Activated CD8-positive, alpha-beta memory T cell treated with anti-CD3 and anti-CD28 coated beads, Interleukin-2, amount 10 ng/mL, durations not matched to agents 7 days and 5 days (primary cell): ENCODE measurements at regions not wholly inside any gene's neighbourhood (a gene's known extent, or its start where the extent isn't known, plus 50 kb on each side); places are given as distances from the start of the nearest gene placed in this dataset.

Experiments
- ATAC-seq: fragments of 150-1000 bp; cut with Tn5 transposase; one replicate; pipeline ENCODE4 v1.10.0; 2021; ENCODE audit warnings: moderate library complexity
- CTCF ChIA-PET: fragments of 350-600 bp; sonication (Branson Sonifier 250); formaldehyde crosslinking; loops from one replicate; lab custom pipeline; 2021; ENCODE audit warnings: antibody characterized with exemption; lab: Charles Lee
- DNase-seq: peaks from one replicate; pipeline ENCODE4 v3.0.0-alpha.2; 2020
- H3K27ac Mint-ChIP-seq: one replicate; pipeline ENCODE4 v1.8.0; 2021; ENCODE audit warnings: mild to moderate bottlenecking, mixed read lengths
- H3K27me3 Mint-ChIP-seq: one replicate; pipeline ENCODE4 v1.8.0; 2021; ENCODE audit warnings: mixed read lengths
- H3K36me3 Mint-ChIP-seq: one replicate; pipeline ENCODE4 v1.8.0; 2021; ENCODE audit warnings: mild to moderate bottlenecking, mixed read lengths
- H3K4me1 Mint-ChIP-seq: one replicate; pipeline ENCODE4 v1.8.0; 2021; ENCODE audit warnings: mixed read lengths
- H3K4me3 Mint-ChIP-seq: one replicate; pipeline ENCODE4 v1.8.0; 2021; ENCODE audit warnings: mild to moderate bottlenecking, moderate library complexity, mixed read lengths
- H3K9me3 Mint-ChIP-seq: one replicate; pipeline ENCODE4 v1.8.0; 2022; ENCODE audit warnings: low read depth, mixed read lengths

- no peak overlapping the region for H3K27ac Mint-ChIP-seq
- CTCF ChIA-PET, result no interaction called here
- no peak overlapping the region for H3K4me3 Mint-ChIP-seq
- ATAC-seq (no peak), DNase-seq (no peak)
- H3K4me1 Mint-ChIP-seq, result no peaks in the 10 kb centered on the region
- no peaks in the 10 kb centered on the region for H3K36me3 Mint-ChIP-seq
- no peaks in the 10 kb centered on the region for H3K9me3 Mint-ChIP-seq
- H3K27me3 Mint-ChIP-seq, result peaks cover 2% of the 10 kb centered on the region
Measured at GRCh38 chr3:24835510-24835909, 340.9 kb upstream of the THRB start.

GRCh38 chr3:24837601-24838000 is 343.0 kb upstream of the THRB start:
- no peak for ATAC-seq
- no peak for DNase-seq
- Mint-ChIP-seq H3K36me3 (no peaks in the 10 kb centered on the region), H3K27ac (no peak overlapping the region), H3K4me3 (no peak overlapping the region), H3K4me1 (no peaks in the 10 kb centered on the region), H3K27me3 (no peaks in the 10 kb centered on the region), H3K9me3 (no peaks in the 10 kb centered on the region)
- CTCF ChIA-PET, result no interaction called here

- Mint-ChIP-seq H3K4me1 (no peaks in the 10 kb centered on the region), H3K27me3 (no peaks in the 10 kb centered on the region), H3K9me3 (no peaks in the 10 kb centered on the region), H3K4me3 (no peak overlapping the region), H3K27ac (no peak overlapping the region), H3K36me3 (no peaks in the 10 kb centered on the region)
- CTCF ChIA-PET, result no interaction called here
- DNase-seq (no peak), ATAC-seq (no peak)
Measured at GRCh38 chr3:24838533-24838932, 343.9 kb upstream of the THRB start.

- CTCF ChIA-PET, result no interaction called here
- Mint-ChIP-seq H3K36me3 (no peaks in the 10 kb centered on the region), H3K4me1 (no peaks in the 10 kb centered on the region), H3K27ac (no peak overlapping the region), H3K9me3 (no peaks in the 10 kb centered on the region), H3K4me3 (no peak overlapping the region), H3K27me3 (no peaks in the 10 kb centered on the region)
- DNase-seq (no peak), ATAC-seq (no peak)
Measured at GRCh38 chr3:24843955-24844354, 349.3 kb upstream of the THRB start.

- Mint-ChIP-seq H3K4me3 (no peak overlapping the region), H3K4me1 (no peaks in the 10 kb centered on the region), H3K36me3 (no peaks in the 10 kb centered on the region), H3K27ac (no peak overlapping the region), H3K27me3 (no peaks in the 10 kb centered on the region), H3K9me3 (no peaks in the 10 kb centered on the region)
- no peak for ATAC-seq
- no peak for DNase-seq
- CTCF ChIA-PET, result no interaction called here
Measured at GRCh38 chr3:24845524-24846155, 351.0 kb upstream of the THRB start.

GRCh38 chr3:24846286-24846860 is 351.7 kb upstream of the THRB start:
- Mint-ChIP-seq H3K27ac (no peak overlapping the region), H3K36me3 (no peaks in the 10 kb centered on the region), H3K4me3 (no peak overlapping the region)

GRCh38 chr3:24850245-24850644 is 355.6 kb upstream of the THRB start:
- ATAC-seq, result no peak
- peaks cover 1% of the 10 kb centered on the region for H3K9me3 Mint-ChIP-seq

More at GRCh38 chr3:24846286-24846860, 351.7 kb upstream of the THRB start:
- DNase-seq (no peak), ATAC-seq (no peak)
- CTCF ChIA-PET, result no interaction called here
- H3K9me3 Mint-ChIP-seq, result peaks cover 1% of the 10 kb centered on the region
- no peaks in the 10 kb centered on the region for H3K27me3 Mint-ChIP-seq
- no peaks in the 10 kb centered on the region for H3K4me1 Mint-ChIP-seq

GRCh38 chr3:24853685-24854490 is 359.2 kb upstream of the THRB start:
- Mint-ChIP-seq H3K4me1 (no peaks in the 10 kb centered on the region), H3K4me3 (no peak overlapping the region), H3K9me3 (peaks cover 1% of the 10 kb centered on the region)

More at GRCh38 chr3:24850245-24850644, 355.6 kb upstream of the THRB start:
- H3K27me3 Mint-ChIP-seq, result no peaks in the 10 kb centered on the region
- H3K27ac Mint-ChIP-seq, result no peak overlapping the region
- DNase-seq, result no peak
- no peaks in the 10 kb centered on the region for H3K36me3 Mint-ChIP-seq
- CTCF ChIA-PET, result no interaction called here
- H3K4me3 Mint-ChIP-seq, result no peak overlapping the region
- H3K4me1 Mint-ChIP-seq, result no peaks in the 10 kb centered on the region

GRCh38 chr3:24854748-24855147 is 360.1 kb upstream of the THRB start:
- no peaks in the 10 kb centered on the region for H3K4me1 Mint-ChIP-seq
- CTCF ChIA-PET, result no interaction called here
- DNase-seq (no peak), ATAC-seq (no peak)
- peaks cover 1% of the 10 kb centered on the region for H3K9me3 Mint-ChIP-seq
- H3K4me3 Mint-ChIP-seq, result no peak overlapping the region
- no peaks in the 10 kb centered on the region for H3K36me3 Mint-ChIP-seq
- H3K27me3 Mint-ChIP-seq, result no peaks in the 10 kb centered on the region
- H3K27ac Mint-ChIP-seq, result no peak overlapping the region

More at GRCh38 chr3:24853685-24854490, 359.2 kb upstream of the THRB start:
- Mint-ChIP-seq H3K27me3 (no peaks in the 10 kb centered on the region), H3K36me3 (no peaks in the 10 kb centered on the region), H3K27ac (no peak overlapping the region)
- DNase-seq (no peak), ATAC-seq (no peak)
- CTCF ChIA-PET, result no interaction called here

GRCh38 chr3:24857945-24858344 is 363.3 kb upstream of the THRB start:
- no peak for ATAC-seq
- H3K9me3 Mint-ChIP-seq, result no peaks in the 10 kb centered on the region

GRCh38 chr3:24863215-24863614 is 368.6 kb upstream of the THRB start:
- no peak for DNase-seq
- CTCF ChIA-PET, result no interaction called here
- ATAC-seq, result no peak
- Mint-ChIP-seq H3K36me3 (no peaks in the 10 kb centered on the region), H3K27me3 (no peaks in the 10 kb centered on the region), H3K4me3 (no peak overlapping the region), H3K27ac (no peak overlapping the region), H3K9me3 (peaks cover 1% of the 10 kb centered on the region), H3K4me1 (no peaks in the 10 kb centered on the region)

More at GRCh38 chr3:24857945-24858344, 363.3 kb upstream of the THRB start:
- Mint-ChIP-seq H3K27ac (no peak overlapping the region), H3K36me3 (no peaks in the 10 kb centered on the region), H3K4me3 (no peak overlapping the region), H3K27me3 (no peaks in the 10 kb centered on the region), H3K4me1 (no peaks in the 10 kb centered on the region)
- CTCF ChIA-PET, result no interaction called here
- DNase-seq, result no peak

- CTCF ChIA-PET, result no interaction called here
- no peaks in the 10 kb centered on the region for H3K4me1 Mint-ChIP-seq
Measured at GRCh38 chr3:24867783-24868182, 373.1 kb upstream of the THRB start.

GRCh38 chr3:24881239-24881638 is 386.6 kb upstream of the THRB start:
- no peak overlapping the region for H3K27ac Mint-ChIP-seq
- H3K36me3 Mint-ChIP-seq, result no peaks in the 10 kb centered on the region
- no peak overlapping the region for H3K4me3 Mint-ChIP-seq
- H3K4me1 Mint-ChIP-seq, result no peaks in the 10 kb centered on the region
- no peaks in the 10 kb centered on the region for H3K27me3 Mint-ChIP-seq
- ATAC-seq (no peak), DNase-seq (no peak)
- H3K9me3 Mint-ChIP-seq, result no peaks in the 10 kb centered on the region
- CTCF ChIA-PET, result no interaction called here

More at GRCh38 chr3:24867783-24868182, 373.1 kb upstream of the THRB start:
- Mint-ChIP-seq H3K9me3 (peaks cover 4% of the 10 kb centered on the region), H3K27me3 (no peaks in the 10 kb centered on the region), H3K4me3 (no peak overlapping the region), H3K36me3 (no peaks in the 10 kb centered on the region), H3K27ac (no peak overlapping the region)
- no peak for DNase-seq
- ATAC-seq, result no peak

- DNase-seq (no peak), ATAC-seq (no peak)
- Mint-ChIP-seq H3K27ac (no peak overlapping the region), H3K36me3 (no peaks in the 10 kb centered on the region), H3K4me1 (no peaks in the 10 kb centered on the region), H3K27me3 (no peaks in the 10 kb centered on the region), H3K9me3 (no peaks in the 10 kb centered on the region), H3K4me3 (no peak overlapping the region)
- CTCF ChIA-PET, result no interaction called here
Measured at GRCh38 chr3:24886501-24886900, 391.9 kb upstream of the THRB start.
